ENCODE measurements at regions not wholly inside any gene's neighbourhood (a gene's known extent, or its start where the extent isn't known, plus 50 kb on each side); places are given as distances from the start of the nearest gene placed in this dataset.

DNA sequence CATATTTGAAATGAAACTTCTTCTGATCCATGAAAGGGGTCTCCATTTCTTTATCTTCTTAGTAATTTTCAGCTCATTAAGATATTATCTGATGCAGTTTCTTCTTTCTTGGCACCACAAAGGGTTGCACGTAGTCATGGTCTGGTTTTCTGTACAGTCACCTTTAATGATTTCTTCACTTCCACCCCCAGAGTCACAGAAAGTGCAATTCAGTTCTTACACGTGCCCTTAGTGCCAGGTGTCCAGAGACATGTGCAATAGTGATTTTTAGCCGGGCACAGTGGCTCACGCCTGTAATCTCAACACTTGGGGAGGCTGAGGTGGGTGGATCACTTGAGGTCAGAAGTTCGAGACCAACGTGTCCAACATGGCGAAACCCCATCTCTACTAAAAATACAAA is 202.8 kb upstream of the MTNR1B start:
- no peak for DNase-seq

DNA sequence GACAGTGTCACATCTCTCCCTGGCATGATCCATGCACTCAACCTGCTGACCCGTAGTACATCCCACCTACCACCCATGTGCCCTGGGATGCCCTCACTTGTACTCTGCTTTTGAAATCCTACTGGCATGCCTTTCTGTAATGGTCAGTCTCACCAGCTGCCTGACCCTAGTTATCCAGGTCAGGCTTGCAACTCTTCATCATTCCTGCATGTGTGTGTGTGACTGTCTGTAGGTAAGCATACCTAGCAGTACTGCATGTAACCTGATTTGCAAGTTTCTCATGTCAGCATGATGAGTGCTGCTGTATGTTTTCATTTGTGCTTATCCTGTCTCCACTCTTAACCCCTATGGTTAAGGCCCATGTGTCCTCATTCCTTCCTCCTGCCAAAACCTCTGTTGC is 202.0 kb upstream of the MTNR1B start:
- no peak for DNase-seq

- no peak for DNase-seq
These were observed 201.2 kb upstream of the MTNR1B start for GRCh38 chr11:92768121-92768840.

DNA sequence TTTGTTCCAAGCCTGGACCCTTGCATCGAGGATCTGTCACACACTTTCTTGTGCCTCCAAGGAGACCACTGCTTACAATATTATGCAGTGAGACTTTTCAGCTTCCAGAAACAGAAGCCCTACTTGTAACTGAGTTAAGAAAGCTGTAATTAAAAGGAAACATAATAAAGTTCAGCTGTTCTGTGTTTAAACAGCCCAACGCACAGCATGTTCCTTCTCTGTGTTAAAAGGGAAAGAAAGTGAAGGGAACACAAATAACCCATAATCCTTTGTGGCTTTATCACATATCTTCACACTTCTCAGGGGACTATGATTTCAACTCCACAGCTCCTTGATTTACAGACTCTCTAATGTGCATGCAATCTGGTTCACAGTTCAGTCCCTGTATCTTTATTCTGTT is 200.3 kb upstream of the MTNR1B start:
- no peak for DNase-seq

GRCh38 chr11:92770419-92770818 is 199.0 kb upstream of the MTNR1B start:
- no peak for DNase-seq

- no peak for DNase-seq
These were observed 198.5 kb upstream of the MTNR1B start for GRCh38 chr11:92770981-92771380.

DNA sequence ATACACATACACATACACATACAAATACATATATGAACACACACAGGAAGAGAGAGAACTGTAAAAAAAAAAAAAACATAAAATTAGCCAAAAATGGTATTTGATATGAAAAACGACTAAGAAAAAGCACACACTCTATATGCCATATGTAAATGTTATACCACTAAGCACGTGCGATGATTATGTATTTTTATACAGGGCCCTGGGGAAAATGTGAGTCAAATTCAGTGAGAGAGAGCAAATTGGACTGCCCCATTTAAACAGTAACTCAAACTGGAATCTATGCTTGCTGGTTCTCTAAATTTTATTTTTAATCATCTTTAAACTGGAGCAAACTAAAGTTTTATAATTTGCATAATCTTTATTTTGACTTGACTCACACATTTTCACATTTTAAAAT is 197.8 kb upstream of the MTNR1B start:
- no peak for DNase-seq

GRCh38 chr11:92775003-92775676 is 194.3 kb upstream of the MTNR1B start:
- no peak for DNase-seq

DNA sequence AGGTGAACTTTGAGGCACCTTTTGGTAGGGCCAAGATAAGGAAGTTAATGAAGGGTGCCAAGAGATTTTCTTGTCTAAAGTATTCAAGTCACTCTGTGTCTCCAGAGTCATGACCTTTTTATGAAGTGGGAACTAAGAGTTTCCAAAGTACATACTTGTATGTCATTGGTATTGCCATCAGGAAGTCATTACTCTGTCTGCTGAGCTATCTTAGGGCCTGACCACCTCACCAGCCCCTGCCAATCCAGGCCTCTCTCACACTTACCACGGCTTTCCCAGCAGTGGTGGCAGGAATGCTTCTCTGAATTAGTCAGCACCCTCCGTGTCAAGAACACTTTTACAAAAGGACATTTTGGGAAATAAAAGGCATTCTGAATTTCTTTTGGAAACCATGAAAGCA is 192.8 kb upstream of the MTNR1B start:
- peak; percentile 56 for DNase-seq

DNA sequence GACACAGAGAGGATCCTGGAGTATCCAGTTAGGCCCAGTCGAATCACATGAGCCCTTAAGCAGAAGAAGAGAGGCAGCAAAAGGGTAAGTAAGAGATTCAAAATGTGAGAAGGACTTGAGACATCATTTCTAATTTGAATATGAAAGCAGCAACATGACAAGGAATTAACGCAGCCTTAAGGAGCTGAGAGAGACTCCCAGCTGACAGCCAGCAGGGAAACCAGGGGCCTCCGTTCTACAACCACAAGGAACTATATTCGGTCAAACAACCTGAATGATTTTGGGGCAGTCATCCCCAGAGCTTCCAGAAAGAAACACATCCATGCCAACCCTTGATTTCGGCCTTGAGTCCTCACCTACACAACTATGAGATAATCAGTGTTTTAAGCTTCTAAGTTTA is 189.7 kb upstream of the MTNR1B start:
- DNase-seq, result no peak

DNA sequence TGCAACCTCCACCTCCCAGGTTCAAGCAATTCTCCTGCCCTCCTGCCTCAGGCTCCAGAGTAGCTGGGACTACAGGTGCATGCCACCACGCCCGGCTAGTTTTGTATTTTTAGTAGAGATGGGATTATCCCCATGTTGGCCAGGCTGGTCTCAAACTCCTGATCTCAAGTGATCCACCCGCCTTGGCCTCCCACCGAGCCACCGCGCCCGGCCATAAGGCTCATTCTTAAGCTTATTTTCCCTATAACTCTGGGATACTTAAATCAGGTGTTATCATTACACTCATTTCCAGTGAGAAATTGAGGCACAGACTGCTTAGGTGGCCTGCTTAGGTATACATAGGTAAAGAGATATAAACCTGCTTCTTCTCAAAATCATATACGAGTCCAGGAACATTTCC is 188.3 kb upstream of the MTNR1B start:
- no peak for DNase-seq

- DNase-seq, result no peak
These were observed 186.6 kb upstream of the MTNR1B start for GRCh38 chr11:92782806-92783205.

DNA sequence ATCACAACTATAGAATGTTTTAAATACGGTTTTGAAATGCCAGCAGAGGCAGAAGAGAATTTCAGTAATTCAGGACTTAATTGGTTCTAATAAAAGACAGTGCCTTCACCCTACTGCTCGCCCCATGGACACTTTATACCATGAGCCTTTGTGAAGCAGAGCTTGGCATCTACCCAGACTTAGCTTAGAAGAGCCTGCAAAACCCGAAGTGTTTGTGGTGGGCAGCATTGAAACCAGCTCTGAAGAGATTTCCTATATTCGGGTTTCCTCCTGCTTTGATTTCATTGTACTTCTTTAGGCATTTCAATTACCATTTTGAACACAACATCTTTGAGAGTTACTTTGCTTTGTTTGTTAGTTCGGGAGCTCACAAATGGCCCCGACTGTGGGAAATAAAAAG is 185.1 kb upstream of the MTNR1B start:
- no peak for DNase-seq

GRCh38 chr11:92787638-92788037 is 181.8 kb upstream of the MTNR1B start:
- DNase-seq, result no peak

GRCh38 chr11:92789761-92790160 is 179.7 kb upstream of the MTNR1B start:
- no peak for DNase-seq

DNA sequence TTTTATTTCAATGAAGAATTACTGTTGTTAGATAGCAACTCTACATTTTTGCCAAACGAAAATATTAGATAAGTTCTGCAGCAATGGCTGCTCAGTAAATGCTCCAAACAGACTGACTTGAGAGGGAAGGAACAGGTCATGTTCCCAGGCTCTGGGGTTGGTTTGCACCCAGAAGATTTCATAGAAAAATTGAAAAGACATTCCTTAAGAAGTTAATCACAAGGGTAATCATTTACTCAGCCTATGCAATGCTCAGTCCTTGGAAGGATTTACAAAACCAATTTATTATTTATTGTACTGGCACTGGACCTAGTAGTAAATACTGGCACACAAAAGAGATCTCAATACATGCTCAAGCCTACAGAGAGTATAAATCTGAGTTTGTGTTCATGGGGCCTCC is 179.1 kb upstream of the MTNR1B start:
- DNase-seq, result no peak

- DNase-seq, result no peak
These were observed 178.4 kb upstream of the MTNR1B start for GRCh38 chr11:92790926-92791616.

DNA sequence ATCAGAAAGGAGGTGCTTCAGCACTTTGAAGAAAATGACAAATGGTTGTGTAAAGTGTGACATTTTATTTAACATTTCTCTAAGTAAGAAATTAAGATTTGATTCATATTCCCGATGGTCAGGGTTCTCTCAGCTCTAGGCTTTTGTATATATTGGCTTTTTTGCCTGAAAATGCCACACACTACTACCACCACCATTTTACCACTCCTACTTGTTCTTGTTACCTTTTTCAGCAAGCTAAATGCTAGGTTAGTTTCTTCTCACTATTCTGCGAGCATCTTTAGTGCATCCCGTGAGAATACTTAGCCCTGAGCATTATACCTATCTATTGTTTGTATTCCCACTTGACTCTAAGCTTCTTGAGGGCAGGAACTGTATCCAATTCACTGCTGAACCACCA is 177.6 kb upstream of the MTNR1B start:
- DNase-seq, result no peak

DNA sequence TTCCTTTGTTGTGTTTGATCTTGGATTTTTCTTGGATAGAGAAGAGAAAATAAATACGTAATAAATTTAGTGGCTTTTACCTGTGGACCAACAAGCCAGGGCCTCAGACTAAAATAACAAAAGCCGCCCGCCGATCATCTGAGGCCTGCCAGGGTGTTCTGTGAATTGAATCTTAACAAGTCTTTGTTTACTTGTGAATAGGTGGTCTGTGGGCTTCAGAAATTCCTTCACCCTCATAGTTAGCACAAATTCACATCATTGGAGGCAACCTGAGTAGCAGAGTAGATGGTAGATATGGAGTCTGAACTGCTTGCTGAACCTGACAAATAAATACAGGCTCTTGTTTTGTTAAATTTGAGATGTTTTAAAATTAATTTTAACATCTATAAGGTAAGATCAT is 176.3 kb upstream of the MTNR1B start:
- DNase-seq, result no peak

DNA sequence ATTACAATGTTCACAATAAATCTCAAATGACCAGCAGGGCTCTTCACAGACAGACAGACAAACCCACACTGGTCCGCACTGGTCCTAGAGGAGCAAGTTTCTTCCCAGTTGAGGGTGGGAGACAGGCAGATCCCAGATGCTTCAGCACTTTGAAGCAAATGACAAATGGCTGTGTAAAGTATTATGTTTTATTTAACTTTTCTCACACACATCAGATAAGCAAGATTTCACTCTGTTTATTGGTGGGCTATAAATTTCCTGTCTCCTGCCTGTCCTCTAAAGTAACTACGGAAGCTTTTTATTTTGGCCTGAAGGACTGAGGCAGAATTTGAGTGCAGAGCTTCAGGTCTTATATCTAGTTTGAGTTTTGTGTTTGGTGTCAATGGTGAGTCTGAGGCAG is 174.7 kb upstream of the MTNR1B start:
- DNase-seq, result no peak

GRCh38 chr11:92796744-92797143 is 172.7 kb upstream of the MTNR1B start:
- DNase-seq, result no peak

- no peak for DNase-seq
These were observed 171.6 kb upstream of the MTNR1B start for GRCh38 chr11:92797874-92798273.

DNA sequence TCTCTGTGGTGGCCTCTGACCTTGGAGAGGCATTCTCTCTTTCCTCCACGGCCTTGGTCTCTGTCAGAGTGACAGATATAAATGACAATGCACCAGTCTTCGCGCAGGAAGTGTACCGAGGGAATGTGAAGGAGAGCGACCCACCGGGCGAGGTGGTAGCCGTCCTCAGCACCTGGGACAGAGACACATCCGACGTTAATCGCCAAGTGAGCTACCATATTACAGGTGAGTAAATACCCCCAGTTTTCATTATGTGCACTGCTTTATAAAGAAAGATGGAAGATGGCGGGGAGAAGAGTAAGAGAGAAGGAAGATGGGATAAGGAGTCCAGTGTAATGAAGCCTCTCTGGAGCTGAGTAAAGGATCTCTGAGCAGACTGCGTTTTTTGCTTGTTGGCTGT is 167.8 kb upstream of the MTNR1B start:
- DNase-seq, result no peak

- DNase-seq, result no peak
These were observed 166.8 kb upstream of the MTNR1B start for GRCh38 chr11:92802644-92803043.
